ENCODE measurements at regions not wholly inside any gene's neighbourhood (a gene's known extent, or its start where the extent isn't known, plus 50 kb on each side); places are given as distances from the start of the nearest gene placed in this dataset.

DNA sequence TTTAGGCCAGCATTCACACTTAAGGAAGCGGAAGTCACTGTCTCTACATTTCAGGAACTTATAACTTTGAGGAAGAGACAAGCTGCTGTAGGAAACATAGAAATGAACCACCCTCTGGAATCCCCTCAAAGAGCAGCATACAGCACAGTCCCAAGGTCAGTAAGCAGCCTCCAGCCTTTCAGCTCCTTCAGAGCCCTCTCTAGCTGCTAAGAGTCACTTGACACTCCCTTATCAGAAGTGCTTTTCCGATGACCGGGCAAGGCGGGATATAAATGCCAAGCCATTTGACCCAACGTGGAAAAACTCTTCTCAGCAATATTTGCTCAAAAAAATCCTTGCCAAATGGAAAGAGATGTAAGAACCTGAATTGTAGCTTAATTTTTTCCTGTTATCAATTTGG is 1284.3 kb downstream of the XPNPEP1 start:
- TF ChIP-seq, protein P1, sequence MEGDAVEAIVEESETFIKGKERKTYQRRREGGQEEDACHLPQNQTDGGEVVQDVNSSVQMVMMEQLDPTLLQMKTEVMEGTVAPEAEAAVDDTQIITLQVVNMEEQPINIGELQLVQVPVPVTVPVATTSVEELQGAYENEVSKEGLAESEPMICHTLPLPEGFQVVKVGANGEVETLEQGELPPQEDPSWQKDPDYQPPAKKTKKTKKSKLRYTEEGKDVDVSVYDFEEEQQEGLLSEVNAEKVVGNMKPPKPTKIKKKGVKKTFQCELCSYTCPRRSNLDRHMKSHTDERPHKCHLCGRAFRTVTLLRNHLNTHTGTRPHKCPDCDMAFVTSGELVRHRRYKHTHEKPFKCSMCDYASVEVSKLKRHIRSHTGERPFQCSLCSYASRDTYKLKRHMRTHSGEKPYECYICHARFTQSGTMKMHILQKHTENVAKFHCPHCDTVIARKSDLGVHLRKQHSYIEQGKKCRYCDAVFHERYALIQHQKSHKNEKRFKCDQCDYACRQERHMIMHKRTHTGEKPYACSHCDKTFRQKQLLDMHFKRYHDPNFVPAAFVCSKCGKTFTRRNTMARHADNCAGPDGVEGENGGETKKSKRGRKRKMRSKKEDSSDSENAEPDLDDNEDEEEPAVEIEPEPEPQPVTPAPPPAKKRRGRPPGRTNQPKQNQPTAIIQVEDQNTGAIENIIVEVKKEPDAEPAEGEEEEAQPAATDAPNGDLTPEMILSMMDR (IDR thresholded peaks at IDR 0.05; ENCODE audit: insufficient read depth, low read length, poor library complexity, severe bottlenecking), result no peak
- no peak for TF ChIP-seq EZH2phosphoT487 (conservative IDR thresholded peaks at IDR 0.05; ENCODE audit: low read length)
